ENCODE measurements at regions not wholly inside any gene's neighbourhood (a gene's known extent, or its start where the extent isn't known, plus 50 kb on each side); places are given as distances from the start of the nearest gene placed in this dataset.

- Histone ChIP-seq H3K9me3 (ENCODE audit: control insufficient read depth, low read length) (no peaks in the 10 kb centered on the region), H3K4me1 (ENCODE audit: control insufficient read depth in 1 of 2, insufficient read depth in 2 of 2, low read length in 2 of 2) (no peaks in the 10 kb centered on the region)
Observed at GRCh38 chr9:18136354-18136994, 337.5 kb upstream of the ADAMTSL1 start.

GRCh38 chr9:18137815-18138214 lies 336.1 kb upstream of the ADAMTSL1 start:
- no peak overlapping the region for H3K27ac ChIP-seq (ENCODE audit: low read depth in 1 of 2, low read length in 2 of 2)
- H3K27me3 ChIP-seq (ENCODE audit: control insufficient read depth in 1 of 2, insufficient read depth in 2 of 2, low read length in 1 of 2) = no peaks in the 10 kb centered on the region
- H3K36me3 ChIP-seq (ENCODE audit: control insufficient read depth in 1 of 2, insufficient read depth in 2 of 2, low read length in 1 of 2) = no peaks in the 10 kb centered on the region
- H3K4me3 ChIP-seq (ENCODE audit: low read length in 2 of 2) = no peak overlapping the region
- ATAC-seq (ENCODE audit: low FRiP score) (no peak), DNase-seq (no peak)
- WGBS, 2 donors = 88 to 91% methylated on average over 4 of the region's 4 CpGs
- peaks cover 0 to 3% of the 10 kb centered on the region in 2 donors for H3K4me1 ChIP-seq (ENCODE audit: control insufficient read depth in 1 of 2, insufficient read depth in 2 of 2, low read length in 2 of 2)
- intact Hi-C loops (cut with DNase I) = no loop called here
- H3K9me3 ChIP-seq (ENCODE audit: control insufficient read depth, low read length) = no peaks in the 10 kb centered on the region

More at GRCh38 chr9:18136354-18136994, 337.5 kb upstream of the ADAMTSL1 start:
- Histone ChIP-seq H3K4me3 (ENCODE audit: low read length in 2 of 2) (no peak overlapping the region), H3K36me3 (ENCODE audit: control insufficient read depth in 1 of 2, insufficient read depth in 2 of 2, low read length in 1 of 2) (no peaks in the 10 kb centered on the region), H3K27me3 (ENCODE audit: control insufficient read depth in 1 of 2, insufficient read depth in 2 of 2, low read length in 1 of 2) (no peaks in the 10 kb centered on the region), H3K27ac (ENCODE audit: low read depth in 1 of 2, low read length in 2 of 2) (no peak overlapping the region)
- DNase-seq (no peak), ATAC-seq (ENCODE audit: low FRiP score) (no peak)
- WGBS, 2 donors = 82 to 87% methylated on average over 3 of the region's 3 CpGs
- intact Hi-C loops (cut with DNase I) = no loop called here

GRCh38 chr9:18138656-18139055 lies 335.3 kb upstream of the ADAMTSL1 start:
- intact Hi-C loops (cut with DNase I) = no loop called here
- H3K4me1 ChIP-seq (ENCODE audit: control insufficient read depth in 1 of 2, insufficient read depth in 2 of 2, low read length in 2 of 2) = peaks cover 0 to 4% of the 10 kb centered on the region in 2 donors
- 74 to 75% methylated on average over 5 of the region's 5 CpGs for WGBS, 2 donors

GRCh38 chr9:18141681-18142080 lies 332.3 kb upstream of the ADAMTSL1 start:
- Histone ChIP-seq H3K9me3 (ENCODE audit: control insufficient read depth, low read length) (no peaks in the 10 kb centered on the region), H3K4me1 (ENCODE audit: control insufficient read depth in 1 of 2, insufficient read depth in 2 of 2, low read length in 2 of 2) (peaks cover 2 to 4% of the 10 kb centered on the region in 2 donors), H3K27ac (ENCODE audit: low read depth in 1 of 2, low read length in 2 of 2) (no peak overlapping the region), H3K27me3 (ENCODE audit: control insufficient read depth in 1 of 2, insufficient read depth in 2 of 2, low read length in 1 of 2) (no peaks in the 10 kb centered on the region), H3K4me3 (ENCODE audit: low read length in 2 of 2) (no peak overlapping the region), H3K36me3 (ENCODE audit: control insufficient read depth in 1 of 2, insufficient read depth in 2 of 2, low read length in 1 of 2) (no peaks in the 10 kb centered on the region)
- ATAC-seq (ENCODE audit: low FRiP score) (no peak), DNase-seq (no peak)
- intact Hi-C loops (cut with DNase I) = loop anchor here (10.0 kb wide), 2 partner anchors 53 to 327 kb away; no protein-coding TSS in a partner anchor
- WGBS, 2 donors = 86 to 97% methylated on average over 2 of the region's 2 CpGs

More at GRCh38 chr9:18138656-18139055, 335.3 kb upstream of the ADAMTSL1 start:
- Histone ChIP-seq H3K4me3 (ENCODE audit: low read length in 2 of 2) (no peak overlapping the region), H3K27ac (ENCODE audit: low read depth in 1 of 2, low read length in 2 of 2) (no peak overlapping the region), H3K36me3 (ENCODE audit: control insufficient read depth in 1 of 2, insufficient read depth in 2 of 2, low read length in 1 of 2) (no peaks in the 10 kb centered on the region), H3K9me3 (ENCODE audit: control insufficient read depth, low read length) (no peaks in the 10 kb centered on the region), H3K27me3 (ENCODE audit: control insufficient read depth in 1 of 2, insufficient read depth in 2 of 2, low read length in 1 of 2) (no peaks in the 10 kb centered on the region)
- ATAC-seq (ENCODE audit: low FRiP score) (no peak), DNase-seq (no peak)

- intact Hi-C loops (cut with DNase I) = loop anchor here (10.0 kb wide), 2 partner anchors 52 to 328 kb away; no protein-coding TSS in a partner anchor
- no peak overlapping the region for H3K4me3 ChIP-seq (ENCODE audit: low read length in 2 of 2)
- ATAC-seq (ENCODE audit: low FRiP score) (no peak), DNase-seq (no peak)
- H3K36me3 ChIP-seq (ENCODE audit: control insufficient read depth in 1 of 2, insufficient read depth in 2 of 2, low read length in 1 of 2) = no peaks in the 10 kb centered on the region
- no peaks in the 10 kb centered on the region for H3K27me3 ChIP-seq (ENCODE audit: control insufficient read depth in 1 of 2, insufficient read depth in 2 of 2, low read length in 1 of 2)
- 56 to 61% methylated on average over 4 of the region's 4 CpGs for WGBS, 2 donors
- no peak overlapping the region for H3K27ac ChIP-seq (ENCODE audit: low read depth in 1 of 2, low read length in 2 of 2)
- H3K9me3 ChIP-seq (ENCODE audit: control insufficient read depth, low read length) = no peaks in the 10 kb centered on the region
- H3K4me1 ChIP-seq (ENCODE audit: control insufficient read depth in 1 of 2, insufficient read depth in 2 of 2, low read length in 2 of 2) = peaks cover 2 to 10% of the 10 kb centered on the region in 2 donors
Observed at GRCh38 chr9:18143073-18143745, 330.7 kb upstream of the ADAMTSL1 start.

- Histone ChIP-seq H3K9me3 (ENCODE audit: control insufficient read depth, low read length) (no peaks in the 10 kb centered on the region), H3K27me3 (ENCODE audit: control insufficient read depth in 1 of 2, insufficient read depth in 2 of 2, low read length in 1 of 2) (no peaks in the 10 kb centered on the region), H3K4me3 (ENCODE audit: low read length in 2 of 2) (no peak overlapping the region), H3K27ac (ENCODE audit: low read depth in 1 of 2, low read length in 2 of 2) (no peak overlapping the region), H3K36me3 (ENCODE audit: control insufficient read depth in 1 of 2, insufficient read depth in 2 of 2, low read length in 1 of 2) (no peaks in the 10 kb centered on the region), H3K4me1 (ENCODE audit: control insufficient read depth in 1 of 2, insufficient read depth in 2 of 2, low read length in 2 of 2) (peaks cover 2 to 10% of the 10 kb centered on the region in 2 donors)
- ATAC-seq (ENCODE audit: low FRiP score) (no peak), DNase-seq (no peak)
- intact Hi-C loops (cut with DNase I) = loop anchor here (10.0 kb wide), 2 partner anchors 48 to 332 kb away; no protein-coding TSS in a partner anchor
- WGBS, 2 donors = 86 to 90% methylated on average over 3 of the region's 3 CpGs
Observed at GRCh38 chr9:18146329-18146728, 327.6 kb upstream of the ADAMTSL1 start.

- 94 to 95% methylated on average over 1 of the region's 1 CpG for WGBS, 2 donors
- intact Hi-C loops (cut with DNase I) = loop anchor here (10.0 kb wide), 2 partner anchors 45 to 335 kb away; no protein-coding TSS in a partner anchor
- Histone ChIP-seq H3K4me1 (ENCODE audit: control insufficient read depth in 1 of 2, insufficient read depth in 2 of 2, low read length in 2 of 2) (peaks cover 0 to 6% of the 10 kb centered on the region in 2 donors), H3K27me3 (ENCODE audit: control insufficient read depth in 1 of 2, insufficient read depth in 2 of 2, low read length in 1 of 2) (no peaks in the 10 kb centered on the region), H3K4me3 (ENCODE audit: low read length in 2 of 2) (no peak overlapping the region), H3K27ac (ENCODE audit: low read depth in 1 of 2, low read length in 2 of 2) (no peak overlapping the region), H3K9me3 (ENCODE audit: control insufficient read depth, low read length) (no peaks in the 10 kb centered on the region), H3K36me3 (ENCODE audit: control insufficient read depth in 1 of 2, insufficient read depth in 2 of 2, low read length in 1 of 2) (no peaks in the 10 kb centered on the region)
- no peak for DNase-seq
- no peak for ATAC-seq (ENCODE audit: low FRiP score)
Observed at GRCh38 chr9:18149471-18150011, 324.4 kb upstream of the ADAMTSL1 start.

GRCh38 chr9:18154661-18155060 lies 319.3 kb upstream of the ADAMTSL1 start:
- Histone ChIP-seq H3K4me3 (ENCODE audit: low read length in 2 of 2) (no peak overlapping the region), H3K27me3 (ENCODE audit: control insufficient read depth in 1 of 2, insufficient read depth in 2 of 2, low read length in 1 of 2) (no peaks in the 10 kb centered on the region), H3K9me3 (ENCODE audit: control insufficient read depth, low read length) (no peaks in the 10 kb centered on the region), H3K36me3 (ENCODE audit: control insufficient read depth in 1 of 2, insufficient read depth in 2 of 2, low read length in 1 of 2) (no peaks in the 10 kb centered on the region), H3K27ac (ENCODE audit: low read depth in 1 of 2, low read length in 2 of 2) (no peak overlapping the region), H3K4me1 (ENCODE audit: control insufficient read depth in 1 of 2, insufficient read depth in 2 of 2, low read length in 2 of 2) (peaks cover 0 to 3% of the 10 kb centered on the region in 2 donors)
- WGBS, 2 donors = 16 to 19% methylated on average over 1 of the region's 1 CpG
- ATAC-seq (ENCODE audit: low FRiP score) = no peak
- no peak for DNase-seq
- intact Hi-C loops (cut with DNase I) = no loop called here
